A549 (cell line): ENCODE measurements at regions not wholly inside any gene's neighbourhood (a gene's known extent, or its start where the extent isn't known, plus 50 kb on each side); places are given as distances from the start of the nearest gene placed in this dataset.

ENCODE experiments used
- ATOH8 ChIP-seq: fragments of 250-450 bp; sonication (Bioruptor Pico); IDR thresholded peaks from 2 replicates; pipeline ENCODE4 v1.5.0; 2020; ENCODE audit warnings: low read depth, mild to moderate bottlenecking, moderate library complexity
- HDAC2 ChIP-seq: fragments of 200-600 bp; sonication (generic); IDR thresholded peaks from 2 replicates; pipeline ENCODE4 v1.6.1; 2016
- TF ChIP-seq, protein P1 (sequence below): IDR thresholded peaks from 2 replicates; pipeline ENCODE4 v1.6.1; 2012

DNA sequence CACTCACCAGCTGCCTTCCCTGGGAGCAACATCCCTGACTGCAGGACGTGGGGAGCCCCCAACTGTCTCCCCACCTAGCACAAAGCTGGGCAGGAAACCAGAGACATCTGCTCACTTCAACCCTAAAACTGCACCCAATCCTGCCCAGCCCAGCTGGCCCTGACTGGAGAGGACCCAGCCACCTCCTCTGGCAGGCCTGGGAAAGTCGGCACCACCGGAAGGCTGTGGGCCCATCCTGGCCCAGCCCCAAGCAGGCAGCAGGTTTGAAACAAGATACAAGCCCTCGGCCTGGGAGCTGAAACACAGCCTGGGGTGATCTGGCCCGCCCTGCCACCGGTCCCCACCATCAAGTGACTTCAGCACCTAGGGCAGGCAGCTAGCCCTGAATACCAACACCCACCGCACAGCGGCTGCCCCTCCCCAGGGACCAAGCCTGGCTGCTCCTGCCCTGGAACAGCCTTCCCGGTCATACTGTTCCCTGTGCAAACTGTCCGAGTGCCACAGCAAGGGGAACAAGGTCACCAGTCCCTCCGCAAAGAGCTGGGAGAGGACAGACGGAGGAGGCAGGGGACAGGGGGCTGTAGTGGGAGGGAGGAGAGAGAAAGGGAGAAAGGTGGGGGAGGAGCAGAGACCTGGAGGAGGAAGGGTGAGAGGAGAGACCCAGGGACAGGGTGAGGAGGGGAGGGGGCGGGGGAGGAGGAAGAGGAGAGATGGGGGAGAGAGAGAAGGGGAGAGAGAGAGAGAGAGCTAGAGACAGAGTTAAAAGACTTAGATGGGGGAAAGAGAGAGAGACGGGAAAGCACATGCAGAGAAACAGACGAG, 115.7 kb downstream of the RFLNA start:
- TF ChIP-seq HDAC2 = no peak
- TF ChIP-seq, protein P1, sequence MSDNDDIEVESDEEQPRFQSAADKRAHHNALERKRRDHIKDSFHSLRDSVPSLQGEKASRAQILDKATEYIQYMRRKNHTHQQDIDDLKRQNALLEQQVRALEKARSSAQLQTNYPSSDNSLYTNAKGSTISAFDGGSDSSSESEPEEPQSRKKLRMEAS = no peak
- TF ChIP-seq ATOH8 (CRISPR knock-in tag) = no peak
